GM18517 (cell line): ENCODE measurements at regions not wholly inside any gene's neighbourhood (a gene's known extent, or its start where the extent isn't known, plus 50 kb on each side); places are given as distances from the start of the nearest gene placed in this dataset.
"Not testable (repeated sequence)": the region's sequence is repeated elsewhere in the genome, so short reads cannot be mapped to it uniquely, and the experiment has no call there.

Experiments used
- ATAC-seq: cut with Tn5 transposase; IDR thresholded peaks from one replicate; pipeline ENCODE4 v1.9.1; 2021; ENCODE audit warnings: mild to moderate bottlenecking, moderate library complexity; ENCODE audit not compliant: unreplicated experiment

DNA sequence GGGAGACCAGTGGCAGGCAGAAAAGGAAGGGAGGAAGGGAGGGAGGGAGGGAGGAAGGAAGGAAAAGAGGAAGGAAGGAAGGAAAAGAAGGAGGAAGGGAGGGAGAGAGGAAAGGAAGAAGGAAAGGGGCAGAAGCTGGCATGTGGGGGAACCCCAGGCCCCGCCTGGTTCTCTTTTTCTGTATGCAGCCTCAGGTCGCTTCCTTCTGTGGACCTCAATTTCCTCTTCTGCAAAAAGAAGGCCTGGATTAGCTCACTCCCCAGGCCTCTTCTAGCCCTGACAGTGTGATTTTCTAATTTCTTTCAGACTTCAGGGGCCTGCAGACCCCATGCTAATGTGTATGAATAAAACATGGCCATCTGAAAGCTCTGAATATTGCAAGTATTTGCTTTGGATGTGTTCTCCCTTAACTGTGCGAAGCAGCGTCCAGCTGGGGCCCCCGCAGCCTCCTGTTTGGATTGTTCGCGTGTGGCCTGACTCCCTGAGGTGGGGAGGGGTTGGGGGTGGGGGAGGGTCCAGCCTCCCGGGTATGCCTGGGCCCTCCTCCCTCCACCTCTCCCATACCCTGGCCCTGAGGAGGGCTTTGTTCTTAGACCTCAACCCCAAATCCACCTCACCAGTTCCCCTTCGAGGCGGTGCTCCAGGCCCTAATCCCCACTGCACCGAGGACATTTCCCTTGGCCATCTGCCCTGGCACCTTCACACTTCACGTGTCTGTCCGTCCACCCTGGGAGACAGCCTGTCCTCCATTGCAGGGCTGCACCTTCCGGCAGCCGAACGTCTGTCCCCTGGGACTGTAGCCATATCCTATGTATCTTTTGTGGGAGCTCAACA is 199.9 kb upstream of the ATP6AP2 start:
- ATAC-seq: no peak

DNA sequence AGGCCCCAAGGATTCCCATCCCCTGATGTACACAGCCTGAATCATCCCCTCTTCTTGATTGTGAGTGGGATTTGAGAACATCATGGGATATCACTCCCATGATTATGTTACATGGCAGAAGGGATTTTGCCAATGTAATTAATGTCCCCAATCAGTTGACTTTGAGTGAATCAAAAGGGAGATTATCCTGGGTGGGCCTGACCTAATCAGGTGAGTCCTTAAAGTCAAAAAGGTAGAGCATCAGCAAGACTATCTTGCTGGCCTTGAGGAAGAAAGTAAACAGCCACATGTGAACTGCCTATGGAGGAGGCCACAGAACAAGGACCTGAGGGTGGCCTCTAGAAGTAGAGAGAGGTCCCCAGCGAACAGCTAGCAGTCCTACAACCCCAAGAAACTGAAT is 203.1 kb upstream of the ATP6AP2 start:
- ATAC-seq: no peak

DNA sequence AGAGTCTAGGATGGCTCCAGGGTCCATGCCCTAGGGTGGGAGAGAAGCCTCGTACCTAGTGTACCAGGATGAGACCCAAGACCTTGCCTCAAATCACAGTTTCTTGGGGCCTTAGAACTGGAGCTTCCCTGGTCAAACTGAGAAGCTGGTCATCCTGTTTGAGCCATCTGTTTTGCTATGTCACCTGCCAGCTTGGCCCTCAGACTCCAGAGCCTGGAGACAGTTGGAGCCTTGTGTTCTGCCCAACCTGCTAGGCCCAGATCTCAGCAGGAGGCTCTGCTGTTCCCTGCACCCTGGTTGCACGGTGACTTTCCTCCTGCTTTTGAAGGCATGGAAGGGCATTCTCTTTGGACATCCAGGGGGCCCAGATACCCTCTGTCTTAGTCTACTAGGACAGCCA is 206.3 kb upstream of the ATP6AP2 start:
- no peak for ATAC-seq

DNA sequence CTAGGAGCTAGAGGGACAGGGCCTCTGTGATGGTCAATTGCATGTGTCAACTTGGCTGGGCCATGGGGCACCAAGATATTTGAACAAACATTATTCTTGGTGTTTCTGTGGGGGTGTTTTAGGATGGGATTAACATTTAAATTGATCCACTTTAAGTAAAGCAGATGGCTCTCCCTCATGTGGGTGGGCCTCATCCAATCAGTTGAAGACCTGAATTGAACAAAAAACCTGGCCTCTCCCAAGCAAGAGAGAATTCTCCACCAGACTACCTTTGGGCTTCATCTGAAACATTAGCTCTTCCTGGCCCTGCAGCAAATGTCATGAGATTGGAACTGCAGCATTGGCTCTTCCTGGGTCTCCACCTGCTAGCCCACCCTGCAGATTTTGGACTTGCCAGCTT is 207.1 kb upstream of the ATP6AP2 start:
- no peak for ATAC-seq

DNA sequence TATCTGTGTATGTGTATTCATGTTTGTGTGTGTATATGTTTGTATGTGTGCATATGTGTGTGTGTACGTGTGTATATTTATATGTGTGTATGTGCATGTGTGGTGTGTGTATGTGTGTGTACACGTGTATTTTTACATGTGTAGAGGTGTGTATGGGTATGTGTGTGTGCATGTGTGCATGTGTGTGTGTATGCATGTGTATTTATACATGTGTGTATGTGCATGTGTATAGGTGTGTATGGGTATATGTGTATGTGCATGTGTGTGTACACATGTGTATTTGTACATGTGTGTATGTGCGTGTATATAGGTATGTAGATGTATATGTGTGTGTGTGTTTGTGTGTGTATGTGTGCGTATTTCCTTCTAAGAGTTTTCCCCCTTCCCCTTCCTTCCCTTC is 207.7 kb upstream of the ATP6AP2 start:
- ATAC-seq: no peak

DNA sequence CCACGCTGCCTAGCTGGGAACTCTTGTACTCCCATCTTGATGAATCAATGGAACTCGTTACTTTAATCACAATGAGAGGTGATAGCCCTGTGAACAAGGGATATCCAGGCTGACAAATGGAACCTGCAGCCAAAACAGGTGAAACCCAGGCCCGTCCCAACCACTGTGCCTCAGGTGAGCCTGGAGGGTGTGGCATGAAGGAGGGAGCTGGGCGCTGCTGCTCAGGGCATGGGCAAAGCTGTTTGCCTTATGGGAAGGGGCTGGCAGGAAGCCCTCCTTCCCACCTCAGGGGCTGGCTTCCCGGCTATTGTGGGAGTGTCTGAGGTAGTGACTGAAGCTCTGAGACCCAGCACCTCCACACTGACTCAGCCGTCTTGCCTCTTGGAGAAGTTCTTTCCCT is 209.4 kb upstream of the ATP6AP2 start:
- ATAC-seq: no peak

DNA sequence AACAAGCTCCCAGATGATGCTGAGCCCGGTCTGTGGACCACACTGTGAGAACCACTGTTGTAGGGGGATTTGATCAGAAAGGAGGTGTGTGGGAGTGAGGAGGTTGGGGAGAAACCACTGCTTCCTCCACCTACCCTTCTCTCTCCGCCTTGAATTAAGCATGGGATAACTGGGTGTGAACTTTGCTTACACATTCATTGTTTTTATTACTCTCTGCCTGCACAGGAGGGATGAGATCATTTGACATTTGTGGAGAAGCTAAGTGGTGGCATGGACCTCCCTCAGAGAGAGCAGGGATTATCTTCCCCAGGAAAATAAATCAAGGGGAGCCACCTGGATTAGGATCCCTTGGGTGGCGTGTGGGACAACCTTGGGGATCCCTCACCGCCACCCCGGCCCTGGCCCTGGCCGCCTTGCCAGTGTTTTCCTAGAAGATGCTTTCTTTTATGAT is 212.1 kb upstream of the ATP6AP2 start:
- no peak for ATAC-seq

DNA sequence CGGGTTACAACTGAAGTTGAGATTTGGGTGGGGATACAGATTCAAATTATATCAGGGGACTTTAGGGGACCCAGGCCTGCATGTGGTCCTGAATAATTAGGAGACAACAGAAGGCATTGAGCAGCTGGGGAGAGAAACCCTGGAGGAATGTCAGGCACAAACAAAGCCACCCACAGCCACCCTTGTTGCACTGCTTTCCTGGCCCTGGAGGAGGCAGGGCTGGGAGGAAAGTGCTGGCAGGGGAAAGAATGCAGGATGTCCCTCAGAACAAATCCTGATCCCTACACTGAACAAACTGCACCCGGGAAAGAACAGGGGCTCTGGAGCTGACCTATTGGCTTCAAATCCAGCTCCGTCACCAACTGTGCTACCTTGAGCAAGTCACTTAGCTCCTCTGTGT is 214.1 kb upstream of the ATP6AP2 start:
- no peak for ATAC-seq

DNA sequence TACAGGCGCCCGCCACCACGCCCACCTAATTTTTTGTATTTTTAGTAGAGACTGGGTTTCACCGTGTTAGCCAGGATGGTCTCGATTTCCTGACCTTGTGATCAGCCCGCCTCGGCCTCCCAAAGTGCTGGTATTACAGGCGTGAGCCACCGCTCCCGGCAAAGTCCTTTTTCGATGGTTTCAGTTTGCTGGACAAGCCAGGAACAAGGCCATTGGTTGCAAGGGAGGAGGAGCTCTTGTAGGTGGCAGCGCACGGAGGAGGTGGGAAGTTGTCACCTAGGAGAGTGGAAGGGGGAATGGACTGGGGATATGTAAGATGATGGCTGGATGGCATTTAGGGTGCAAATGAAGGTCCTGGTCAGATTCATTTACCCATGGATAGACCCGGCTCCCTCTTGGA is 218.5 kb upstream of the ATP6AP2 start:
- ATAC-seq: not testable (repeated sequence)

DNA sequence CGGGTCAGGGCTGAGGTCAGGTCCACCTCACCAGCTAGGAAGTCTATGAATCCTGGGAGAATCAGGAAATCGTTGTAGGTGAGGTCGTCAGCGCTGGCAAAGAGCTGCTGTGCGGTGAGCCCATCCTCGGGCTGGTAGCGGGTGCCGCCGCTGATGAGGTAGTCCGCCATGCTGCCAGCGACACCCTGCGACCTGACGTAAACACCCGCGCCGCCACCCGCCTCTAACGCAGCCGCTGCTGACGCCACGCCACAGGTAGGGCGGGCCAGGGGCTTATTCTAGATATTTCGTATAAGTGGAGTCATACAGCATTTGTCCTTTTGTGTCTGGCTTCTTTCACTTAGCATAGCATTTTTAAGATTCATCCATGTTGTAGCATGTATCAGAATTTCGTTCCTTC is 220.2 kb upstream of the ATP6AP2 start:
- ATAC-seq: no peak

DNA sequence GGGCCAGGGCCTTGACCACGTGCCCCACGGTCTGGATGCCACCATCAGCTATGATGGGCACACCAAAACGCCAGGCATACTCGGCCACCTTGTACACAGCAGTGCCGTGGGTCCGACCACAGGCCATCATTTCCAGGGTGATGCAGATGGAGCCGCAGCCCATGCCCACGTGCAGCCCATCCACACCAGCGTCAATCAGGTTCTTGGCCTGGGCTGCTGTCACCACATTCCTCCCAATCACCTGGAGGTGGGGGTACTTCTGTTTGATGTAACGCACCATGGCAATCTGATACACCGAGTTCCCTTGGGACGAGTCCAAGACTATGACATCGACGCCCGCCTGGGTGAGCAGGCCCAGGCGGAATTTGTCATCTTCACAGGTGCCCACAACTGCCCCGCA is 221.2 kb upstream of the ATP6AP2 start:
- ATAC-seq: no peak

DNA sequence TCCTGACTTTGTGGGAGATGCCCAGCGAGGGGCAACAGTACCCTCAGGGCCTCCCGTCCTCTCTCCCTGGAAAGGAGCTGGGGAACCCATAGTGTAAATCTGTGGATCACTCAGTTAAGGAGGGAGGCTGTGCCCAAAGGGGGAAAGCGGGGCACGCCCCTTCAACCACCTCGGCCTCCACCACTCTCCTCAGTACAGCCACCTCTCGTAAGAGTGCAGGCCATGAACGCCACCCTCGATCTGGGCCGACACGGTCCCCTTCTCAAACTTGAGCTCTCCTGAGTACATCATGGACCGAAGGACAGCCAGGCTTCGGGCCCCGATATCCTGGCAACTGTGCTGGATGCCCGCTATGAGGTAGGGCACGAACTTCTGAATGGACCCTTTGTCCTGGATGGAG is 221.8 kb upstream of the ATP6AP2 start:
- ATAC-seq: no peak

DNA sequence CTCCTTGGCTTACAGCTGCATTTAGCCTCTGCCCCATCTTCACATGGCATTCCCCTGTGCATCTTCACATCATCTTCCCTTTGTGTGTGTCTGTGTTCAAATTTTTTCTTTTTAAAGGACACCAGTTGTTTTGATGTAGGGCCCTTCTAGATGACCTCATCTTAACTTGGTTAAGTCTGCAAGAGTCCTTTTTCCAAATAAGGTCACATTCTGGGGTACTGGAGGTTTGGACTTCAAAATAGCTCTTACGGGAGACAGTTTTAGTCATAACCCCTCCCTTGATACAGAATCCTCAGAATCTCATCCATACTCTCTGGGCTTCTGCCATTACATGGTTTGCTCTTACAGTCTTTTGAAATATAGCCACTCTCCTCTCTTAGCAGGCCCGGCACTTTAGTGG is 231.5 kb upstream of the ATP6AP2 start:
- no peak for ATAC-seq

DNA sequence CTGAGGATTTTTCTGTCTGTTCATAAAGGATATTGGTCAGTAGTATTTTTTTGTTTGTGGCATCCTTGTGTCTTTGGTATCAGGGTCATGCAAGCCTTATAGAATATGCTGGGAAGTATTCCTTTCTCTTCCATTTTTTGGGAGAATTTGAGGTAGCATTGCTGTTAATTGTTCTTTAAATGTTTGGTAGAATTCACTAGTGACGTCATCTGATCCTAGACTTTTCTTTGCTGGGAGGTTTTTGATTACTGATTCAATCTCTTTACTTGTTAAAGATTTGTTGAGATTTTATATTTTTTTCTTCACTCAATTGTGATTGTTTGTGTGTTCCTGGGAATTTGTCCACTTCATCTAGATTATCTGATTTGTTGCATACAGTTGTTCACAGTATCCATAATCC is 234.4 kb upstream of the ATP6AP2 start:
- ATAC-seq: no peak

DNA sequence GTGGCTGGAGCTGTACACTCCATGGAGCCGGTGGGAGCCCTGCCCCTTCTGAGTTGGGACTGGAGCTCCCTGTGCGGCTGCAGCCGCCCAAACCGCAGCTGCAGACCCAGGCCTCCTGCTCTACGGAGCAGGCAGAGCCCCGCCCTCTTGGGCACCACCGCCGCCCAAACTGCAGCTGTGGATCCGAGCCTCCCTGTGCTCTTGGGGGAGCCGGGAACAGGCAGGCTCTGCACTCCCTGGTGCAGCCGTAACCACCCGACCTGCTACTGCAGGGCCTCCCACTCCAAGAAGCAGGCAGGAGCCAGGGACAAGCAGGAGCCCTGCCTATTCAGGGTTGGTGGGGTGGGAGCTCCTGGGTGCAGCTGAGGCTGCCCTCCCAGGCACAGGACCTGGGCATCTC is 237.5 kb upstream of the ATP6AP2 start:
- no peak for ATAC-seq

DNA sequence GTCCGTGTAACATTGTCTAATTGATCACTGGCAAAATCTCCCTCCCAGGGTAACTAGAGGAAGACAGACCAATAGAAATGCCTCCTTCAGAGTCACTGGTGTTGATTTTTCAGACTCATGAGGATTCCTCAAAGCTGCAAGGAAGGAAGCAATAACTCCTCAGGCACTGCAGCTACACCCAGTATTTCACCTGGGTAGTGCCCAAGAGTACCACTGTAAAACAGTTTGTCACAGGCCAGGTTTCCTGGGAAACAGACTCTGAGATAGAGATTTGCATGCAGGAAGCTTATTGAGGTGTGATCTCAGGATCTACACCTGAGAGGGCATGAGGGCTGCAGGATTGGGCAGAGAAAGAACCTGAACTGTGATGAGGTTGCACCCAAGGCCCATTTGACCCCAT is 240.7 kb upstream of the ATP6AP2 start:
- ATAC-seq: no peak

DNA sequence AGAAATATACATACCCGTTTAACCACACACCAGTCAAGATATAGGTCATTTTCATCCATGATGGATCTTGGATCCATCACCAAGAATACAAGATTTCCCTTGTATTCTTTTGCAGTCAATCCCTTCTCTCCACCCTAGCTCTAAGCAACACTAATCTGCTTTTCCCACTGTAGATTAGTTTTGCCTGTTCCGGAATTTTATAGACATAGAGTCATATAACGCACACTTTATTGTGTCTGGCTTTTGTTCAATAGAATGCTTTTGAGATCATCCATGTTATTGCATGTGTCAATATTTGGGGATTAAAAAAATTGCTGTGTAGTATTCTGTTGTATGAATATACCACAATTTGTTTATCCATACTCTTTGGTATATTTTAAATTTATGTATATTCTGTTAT is 235.6 kb upstream of the BCOR start:
- ATAC-seq: no peak

DNA sequence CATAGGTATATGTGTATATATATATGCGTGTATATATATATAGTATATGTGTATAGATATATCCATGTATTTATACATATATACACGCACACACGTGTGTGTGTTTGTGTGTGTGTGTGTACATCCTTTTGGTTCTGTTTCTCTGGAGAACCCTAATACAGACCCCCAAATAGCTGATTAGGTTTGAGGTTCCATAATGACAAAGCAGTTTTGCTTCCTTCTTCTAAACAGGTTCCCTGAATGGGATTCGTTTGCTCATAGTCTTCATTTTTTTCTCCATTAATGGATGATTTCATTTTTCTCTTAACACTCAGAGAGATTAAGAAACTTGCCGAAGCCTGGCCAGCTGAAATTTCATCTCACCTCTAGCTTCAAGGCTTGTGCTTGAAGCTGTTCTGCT is 234.0 kb upstream of the BCOR start:
- ATAC-seq: no peak

DNA sequence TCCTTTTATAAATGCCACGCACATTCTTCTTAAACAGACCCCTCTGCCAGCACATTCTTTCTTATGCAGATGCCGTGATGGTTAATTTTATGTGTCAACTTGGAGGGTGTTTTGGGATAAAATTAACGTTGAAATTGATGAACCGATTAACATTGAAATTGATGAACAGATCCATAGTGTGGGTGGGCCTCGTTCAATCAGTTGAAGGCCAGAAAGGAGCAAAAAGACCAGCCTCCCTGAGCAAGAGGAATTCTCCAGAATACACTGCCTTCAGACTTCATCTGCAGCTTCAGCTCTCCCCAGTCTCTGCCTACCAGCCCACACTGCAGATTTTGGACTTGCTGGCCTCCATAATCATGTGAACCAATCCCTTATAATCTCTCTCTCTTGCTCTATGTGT is 233.6 kb upstream of the BCOR start:
- no peak for ATAC-seq

DNA sequence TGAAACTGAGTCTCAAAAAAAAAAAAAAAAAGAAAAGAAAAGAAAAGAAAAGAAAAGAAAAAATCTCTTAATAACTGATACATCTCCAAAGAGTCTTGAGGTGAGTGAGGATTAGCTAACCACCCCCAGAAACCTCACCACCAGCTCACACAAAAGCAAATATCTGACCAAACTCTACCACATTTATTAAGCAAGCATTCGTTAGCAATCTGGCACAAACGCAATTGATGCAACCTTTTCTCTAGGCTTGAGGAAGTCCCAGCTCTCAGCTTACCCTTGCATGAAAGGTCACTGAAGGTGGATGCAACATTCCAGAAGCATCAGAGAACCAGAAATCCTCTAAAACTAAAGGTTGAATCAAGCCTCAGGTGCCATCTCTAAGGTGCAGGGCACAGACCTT is 231.9 kb upstream of the BCOR start:
- ATAC-seq: no peak

DNA sequence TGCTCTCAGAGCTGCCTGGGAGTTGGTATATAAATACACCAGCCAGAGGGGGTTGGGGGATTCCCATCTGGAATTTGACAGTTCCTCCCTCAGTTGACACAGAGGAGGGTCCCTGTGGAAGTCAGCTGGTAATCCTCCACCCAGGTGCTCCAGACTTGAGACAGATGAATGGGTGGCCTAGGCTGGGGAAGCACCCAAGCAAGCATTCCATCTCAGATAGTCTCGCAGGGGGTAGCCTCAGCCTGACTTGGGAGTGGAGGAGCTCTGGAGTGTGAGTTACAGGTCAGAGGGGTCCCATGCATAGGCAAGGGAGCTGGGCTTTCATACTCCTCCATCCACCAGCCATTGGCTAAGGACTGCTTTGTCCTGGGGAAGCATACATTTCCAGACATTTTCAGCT is 229.3 kb upstream of the BCOR start:
- no peak for ATAC-seq

DNA sequence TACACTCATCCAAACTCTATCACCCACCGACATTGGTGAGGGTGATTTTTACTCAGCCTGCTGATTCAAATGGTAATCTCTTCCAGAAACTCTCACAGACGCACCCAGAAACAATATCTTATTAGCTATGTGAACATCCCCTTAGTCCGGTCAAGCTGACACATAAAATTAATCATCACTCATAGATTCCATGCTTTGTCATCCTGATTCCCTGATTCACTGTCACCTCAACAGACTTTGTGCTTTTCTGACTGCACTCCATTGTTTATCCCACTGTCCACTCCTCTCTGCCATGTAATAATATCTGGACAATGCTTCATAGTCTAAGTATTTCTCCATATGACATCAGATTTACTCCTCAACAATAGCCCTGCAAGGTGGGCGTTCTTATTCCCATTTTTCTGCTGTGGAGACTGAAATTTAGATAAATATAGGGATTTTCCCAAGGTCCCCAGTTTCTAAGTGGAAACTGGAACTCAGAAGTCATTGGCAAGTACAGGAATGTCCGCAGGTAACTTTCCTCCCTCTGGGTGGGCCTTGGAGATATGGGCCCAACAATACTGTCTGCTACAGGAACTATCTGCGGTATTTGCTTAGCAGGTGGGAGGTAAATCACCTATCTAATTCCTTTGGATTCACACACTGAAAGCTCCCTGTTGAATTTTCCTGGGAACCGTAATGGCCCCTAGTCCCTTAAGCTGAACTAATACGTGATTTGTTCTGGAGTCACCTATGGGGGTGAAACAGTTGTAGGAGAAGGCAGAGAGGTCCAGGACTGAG is 228.6 kb upstream of the BCOR start:
- no peak for ATAC-seq
